IPS DF 4.7 (cell line): ENCODE measurements at regions not wholly inside any gene's neighbourhood (a gene's known extent, or its start where the extent isn't known, plus 50 kb on each side); places are given as distances from the start of the nearest gene placed in this dataset.
"Not testable (repeated sequence)": the region's sequence is repeated elsewhere in the genome, so short reads cannot be mapped to it uniquely, and the experiment has no call there.

Source experiments
- DNase-seq: peaks from one replicate; pipeline ENCODE4 v3.0.0-alpha.2; 2013; ENCODE audit warnings: low spot score; ENCODE audit errors: extremely low read depth

DNA sequence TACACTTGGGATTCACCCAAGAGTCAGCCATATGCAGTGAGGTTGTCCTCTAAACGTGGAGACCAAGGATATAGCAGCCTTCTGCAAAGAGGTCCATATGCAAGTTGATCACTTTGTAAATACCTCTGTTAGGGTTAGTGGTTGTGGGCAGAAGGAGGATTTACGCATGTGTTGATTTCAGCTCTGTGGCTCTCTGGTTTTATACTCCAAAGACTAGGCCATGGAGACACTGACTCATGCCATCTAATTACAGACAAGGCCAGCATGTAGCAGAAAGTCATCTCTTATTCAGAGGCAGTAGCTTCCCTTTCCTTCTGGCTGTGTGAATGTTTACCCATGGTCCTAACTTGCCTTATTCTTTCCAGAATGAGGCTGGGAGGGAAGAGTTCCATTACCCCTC, 140.9 kb upstream of the GOLGA6L4 start:
- not testable (repeated sequence) for DNase-seq

DNA sequence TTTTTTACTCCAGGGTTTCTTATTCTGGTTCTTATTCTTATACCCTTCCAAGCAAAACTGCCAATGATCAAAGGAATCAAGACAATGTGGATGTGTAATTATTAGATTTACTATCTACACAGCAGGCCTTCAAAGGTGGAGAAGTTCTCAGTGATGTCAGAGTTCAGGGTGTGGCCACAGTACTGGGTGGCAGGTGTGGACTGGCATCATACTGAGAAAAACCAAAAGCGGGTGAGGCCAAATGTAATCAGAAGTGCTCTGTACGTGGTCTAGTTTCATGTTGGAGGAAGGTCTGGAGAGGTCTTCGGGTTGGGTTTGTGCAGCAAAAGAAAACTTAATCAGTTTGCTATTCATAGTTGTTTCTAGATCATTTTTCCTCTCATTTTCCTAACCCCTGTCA, 138.5 kb upstream of the GOLGA6L4 start:
- not testable (repeated sequence) for DNase-seq

DNA sequence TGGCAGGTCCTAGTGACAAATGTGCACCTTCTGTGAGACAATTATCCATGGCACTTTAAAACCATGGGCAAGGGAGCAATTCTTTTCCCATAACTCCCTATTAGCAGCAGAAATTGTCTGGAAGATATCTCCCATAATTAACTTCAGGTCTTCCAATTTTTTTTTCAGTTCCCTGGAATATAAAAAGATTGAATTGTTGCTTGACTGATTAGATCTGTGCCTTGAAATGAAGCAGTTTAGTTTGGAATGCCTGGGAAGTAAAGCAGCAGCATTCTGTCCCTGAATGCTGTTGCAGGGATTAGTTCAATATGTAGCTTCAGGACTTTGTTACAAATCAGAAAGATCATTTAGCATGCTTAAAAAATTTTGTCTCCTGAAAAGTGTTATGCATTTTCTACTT, 137.0 kb upstream of the GOLGA6L4 start:
- no peak for DNase-seq

DNA sequence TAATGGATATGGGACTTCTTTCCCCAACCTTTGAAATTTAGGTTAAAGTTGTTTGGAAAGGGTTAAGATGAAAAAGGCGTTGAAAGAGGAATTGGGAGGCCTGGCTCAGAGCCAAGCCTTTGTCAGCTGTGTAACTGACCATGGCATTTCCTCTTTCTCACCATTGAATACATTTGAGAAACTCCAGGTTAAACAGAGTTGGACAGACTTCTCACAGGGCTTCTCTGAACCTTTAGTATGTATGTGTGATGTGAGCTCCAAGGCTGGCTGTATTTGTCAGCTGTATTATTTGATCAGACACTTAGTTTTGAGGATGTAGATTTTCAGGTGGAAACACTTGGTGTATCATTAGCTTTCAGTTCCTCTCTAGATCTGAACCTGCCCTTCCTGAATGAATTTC, 136.4 kb upstream of the GOLGA6L4 start:
- no peak for DNase-seq

DNA sequence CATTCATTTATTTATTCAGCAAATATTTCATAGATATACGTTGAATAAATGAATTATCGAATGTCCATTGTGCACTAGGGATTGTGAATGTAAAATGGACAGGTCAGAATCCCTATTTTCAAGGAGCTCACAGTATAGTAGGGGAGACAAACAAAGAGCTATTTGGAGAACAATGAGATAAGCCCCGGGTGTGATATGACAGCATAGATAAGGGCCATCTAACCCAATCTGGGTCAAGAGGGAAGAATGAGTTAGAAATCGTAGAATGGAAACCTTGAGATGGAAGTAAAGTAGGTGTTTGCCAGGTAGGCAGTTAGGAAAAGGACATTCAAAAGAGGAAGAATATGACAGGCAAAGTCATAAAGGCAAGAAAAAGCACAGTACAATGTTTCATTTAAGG, 132.2 kb upstream of the GOLGA6L4 start:
- DNase-seq, result no peak

DNA sequence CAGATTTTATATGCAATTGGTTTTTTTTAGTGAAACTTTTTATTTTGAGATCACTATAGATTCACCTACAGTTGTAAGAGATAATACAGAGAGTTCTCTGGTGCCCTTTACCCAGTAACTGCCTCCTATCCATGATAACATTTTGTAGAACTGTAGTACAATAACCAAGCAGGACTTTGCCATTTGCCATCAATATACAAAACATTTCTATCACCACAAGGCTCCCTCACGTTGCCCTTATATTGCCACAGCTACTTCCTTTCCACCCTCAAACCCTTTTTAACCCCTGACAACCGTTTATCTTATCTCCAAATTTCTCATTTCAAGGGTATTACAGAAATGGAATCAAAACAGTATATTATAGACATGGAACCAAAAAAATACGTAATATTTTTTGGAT, 130.7 kb upstream of the GOLGA6L4 start:
- no peak for DNase-seq

DNA sequence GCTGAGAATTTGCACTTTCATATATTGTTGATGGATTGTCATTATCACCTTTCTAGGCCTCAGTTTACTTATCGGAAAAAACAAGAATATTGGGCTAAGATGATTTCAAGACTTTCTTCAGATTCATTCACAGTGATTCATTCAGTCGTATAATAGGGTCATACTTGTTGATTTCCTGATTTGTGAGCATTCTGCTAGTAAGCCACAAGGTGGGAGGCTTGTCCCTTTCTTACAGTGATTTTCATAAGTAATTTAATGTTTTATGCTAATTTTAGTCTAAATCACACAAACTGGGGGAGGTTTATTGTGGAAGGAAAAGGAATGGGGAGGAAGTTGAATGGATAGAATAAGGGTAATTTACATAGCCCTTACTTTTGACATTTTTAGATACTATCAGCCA, 126.8 kb upstream of the GOLGA6L4 start:
- no peak for DNase-seq

DNA sequence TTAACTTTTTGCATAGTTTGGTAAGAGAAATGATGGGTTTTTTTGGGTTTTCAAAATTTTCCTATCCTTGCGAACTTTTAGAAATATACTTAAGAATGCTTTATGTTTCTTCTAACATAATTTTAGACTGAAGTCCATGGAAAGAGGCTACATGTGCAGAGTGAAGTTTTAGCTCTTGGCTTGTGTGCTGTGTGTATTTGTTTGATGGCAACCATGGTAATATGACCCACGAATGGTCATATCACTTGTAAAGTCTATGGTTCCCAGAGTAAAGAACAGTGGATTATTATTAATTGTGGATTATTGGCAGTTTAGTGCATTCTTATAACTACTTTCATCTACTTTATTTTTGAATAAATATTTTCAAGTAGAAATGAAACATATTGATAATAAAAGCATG, 124.0 kb upstream of the GOLGA6L4 start:
- no peak for DNase-seq

DNA sequence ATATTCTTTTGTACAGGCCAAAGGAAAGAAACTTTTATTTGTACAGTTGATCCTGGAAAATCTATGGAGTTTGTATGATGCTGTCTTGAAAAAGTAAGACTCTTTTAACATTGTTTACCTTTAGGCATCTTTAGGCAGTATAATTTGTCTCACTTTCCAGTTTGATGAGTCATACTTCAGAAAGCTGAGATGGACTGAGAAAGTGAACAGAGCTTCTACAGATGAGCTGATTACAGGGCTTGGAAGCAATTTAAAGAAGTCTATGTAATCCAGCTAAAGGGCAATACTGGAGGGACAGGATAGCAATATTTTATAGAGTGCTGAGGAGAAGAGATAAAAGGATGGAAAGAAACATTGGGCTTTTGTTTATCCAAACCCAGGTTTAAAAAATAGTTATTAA, 123.5 kb upstream of the GOLGA6L4 start:
- no peak for DNase-seq

DNA sequence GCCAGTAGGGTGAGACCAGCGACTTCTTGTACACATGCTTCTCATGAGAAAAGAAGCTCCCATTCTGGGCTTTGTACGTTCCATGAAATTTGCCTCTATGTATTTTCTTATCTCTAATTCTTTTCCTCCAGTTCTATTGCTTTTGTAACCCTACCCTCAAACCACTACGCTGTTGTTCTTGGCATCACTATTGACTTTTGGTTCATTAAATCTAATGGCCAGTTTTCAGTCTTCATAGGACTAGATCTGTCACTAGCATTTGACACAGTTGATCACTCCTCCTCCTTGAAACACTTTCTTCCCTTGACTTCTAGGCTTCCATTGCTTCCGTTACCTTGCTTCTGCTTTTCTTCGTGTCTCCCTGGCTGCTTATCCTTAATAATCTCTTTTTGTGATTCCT, 121.7 kb upstream of the GOLGA6L4 start:
- DNase-seq, result no peak

DNA sequence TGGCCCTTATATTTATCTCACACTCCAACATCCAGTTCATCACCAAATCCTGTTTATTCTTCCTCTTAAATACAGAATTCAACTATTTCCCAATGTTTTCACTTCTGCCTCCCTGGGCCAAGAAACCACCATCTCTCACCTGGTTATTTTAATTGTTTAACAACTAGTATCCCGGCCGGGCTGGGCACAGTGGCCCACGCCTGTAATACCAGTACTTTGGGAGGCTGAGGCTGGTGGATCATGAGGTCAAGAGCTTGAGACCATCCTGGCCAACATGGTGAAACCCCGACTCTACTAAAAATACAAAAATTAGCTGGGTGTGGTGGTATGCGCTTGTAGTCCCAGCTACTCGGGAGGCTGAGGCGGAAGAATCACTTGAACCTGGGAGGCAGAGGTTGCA, 120.9 kb upstream of the GOLGA6L4 start:
- not testable (repeated sequence) for DNase-seq

DNA sequence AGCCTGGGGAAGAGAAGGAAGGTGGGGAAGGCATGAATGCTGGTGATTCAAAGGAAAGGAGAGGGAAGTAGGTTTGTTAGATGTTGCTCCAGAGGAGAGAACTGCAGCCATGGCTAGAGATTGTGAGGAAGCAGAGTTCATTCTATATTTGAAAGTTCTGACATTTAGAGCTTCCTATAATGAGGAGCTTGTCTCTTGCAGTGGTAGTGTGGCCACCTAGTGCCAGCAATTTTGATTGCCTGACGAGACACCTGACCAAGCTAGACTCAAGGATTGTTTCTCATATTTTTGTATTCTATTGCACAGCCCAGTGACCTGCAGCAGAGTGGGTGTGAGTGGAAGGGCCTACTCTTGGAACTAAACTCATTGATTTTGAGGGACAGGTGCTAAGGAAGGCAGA, 116.2 kb upstream of the GOLGA6L4 start:
- not testable (repeated sequence) for DNase-seq

DNA sequence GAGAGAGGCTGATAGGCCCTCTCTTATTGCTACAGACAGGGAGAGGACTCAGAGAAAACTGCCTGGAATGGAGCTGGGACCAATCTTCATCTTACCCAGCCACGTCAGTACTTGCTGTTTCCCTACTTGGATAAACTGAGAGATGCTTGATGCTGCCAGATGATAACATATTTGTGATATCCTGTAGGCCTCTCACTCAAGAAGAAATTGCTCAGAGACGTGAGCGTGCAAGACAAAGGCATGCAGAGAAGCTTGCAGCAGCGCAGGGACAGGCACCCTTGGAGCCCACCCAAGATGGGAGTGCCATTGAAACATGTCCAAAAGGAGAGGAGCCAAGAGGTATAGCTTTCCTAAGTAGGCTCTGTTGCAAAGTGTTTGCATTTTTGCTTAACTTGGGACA, 114.7 kb upstream of the GOLGA6L4 start:
- not testable (repeated sequence) for DNase-seq

DNA sequence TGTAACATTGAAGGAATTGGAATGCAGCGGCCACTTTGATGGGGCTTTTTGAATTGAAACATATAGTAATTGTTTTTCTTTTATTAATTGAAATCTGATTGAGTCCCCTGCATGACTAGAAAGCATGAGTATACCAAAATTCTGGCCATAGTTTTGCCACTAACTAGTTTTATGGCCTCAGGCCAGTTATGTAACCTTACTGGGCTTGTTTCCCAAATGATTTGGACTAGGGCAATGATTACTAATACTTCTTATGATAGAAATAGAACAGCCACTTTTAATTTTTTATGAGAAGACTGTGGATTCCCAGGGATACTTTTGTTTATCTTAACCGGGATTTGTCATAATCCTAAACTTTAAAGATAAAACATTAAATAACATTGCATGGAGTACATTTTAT, 106.9 kb upstream of the GOLGA6L4 start:
- DNase-seq, result not testable (repeated sequence)

DNA sequence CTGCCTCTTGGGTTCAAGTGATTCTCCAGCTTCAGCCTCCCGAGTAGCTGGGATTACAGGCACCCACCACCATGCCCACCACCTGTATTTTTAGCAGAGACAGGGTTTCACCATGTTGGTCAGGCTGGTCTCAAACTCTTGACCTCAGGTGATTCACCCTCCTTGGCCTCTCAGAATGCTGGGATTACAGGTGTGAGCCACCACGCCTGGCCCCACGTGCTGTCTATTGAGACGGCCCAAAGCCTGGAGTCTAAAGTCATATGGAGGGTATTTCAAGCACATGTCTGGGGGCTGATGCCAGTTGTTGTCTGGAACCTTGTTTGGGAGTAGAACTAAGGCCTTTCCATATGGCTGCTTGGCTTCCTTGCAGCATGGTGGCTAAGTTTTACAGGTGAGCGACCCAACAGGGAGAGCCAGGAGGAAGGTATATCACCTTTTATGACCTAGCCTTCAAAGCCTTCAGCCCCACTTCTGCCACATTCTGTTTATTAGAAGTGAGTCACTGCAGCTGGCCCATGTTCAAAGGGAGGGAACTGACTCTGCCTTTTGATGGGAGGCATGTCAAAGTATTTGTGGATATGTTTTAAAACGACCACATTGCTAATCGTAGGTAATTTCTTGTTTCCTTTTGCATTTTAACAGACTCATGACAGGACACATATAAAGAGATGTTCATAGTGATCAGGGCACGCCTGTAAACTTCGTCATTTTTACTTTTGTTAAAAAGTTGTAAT, 105.3 kb upstream of the GOLGA6L4 start:
- not testable (repeated sequence) for DNase-seq

DNA sequence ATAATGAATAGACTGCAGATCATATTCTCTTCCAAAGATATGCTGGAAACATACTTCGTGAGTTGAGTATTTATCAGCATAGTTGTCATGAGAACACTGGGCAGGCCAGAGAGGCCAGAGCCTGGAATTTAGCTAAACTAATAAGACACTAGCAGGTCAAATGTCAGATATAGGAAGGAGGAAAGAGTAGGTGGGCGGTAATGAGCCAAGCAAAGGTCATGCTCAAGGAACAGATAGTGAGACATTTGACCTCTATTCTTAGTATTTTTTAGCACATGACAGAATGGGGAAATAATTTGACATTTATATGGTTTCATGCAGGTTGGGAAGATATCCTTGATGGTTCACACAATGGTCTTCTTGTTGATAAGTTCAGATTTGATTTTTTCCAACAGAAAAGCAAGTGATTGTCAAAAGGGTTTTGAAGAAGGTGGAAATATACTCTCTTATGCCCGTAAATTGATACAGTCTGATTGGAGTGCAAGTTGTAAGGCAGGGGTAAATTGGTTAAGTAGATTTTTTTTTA, 99.6 kb upstream of the GOLGA6L4 start:
- not testable (repeated sequence) for DNase-seq

DNA sequence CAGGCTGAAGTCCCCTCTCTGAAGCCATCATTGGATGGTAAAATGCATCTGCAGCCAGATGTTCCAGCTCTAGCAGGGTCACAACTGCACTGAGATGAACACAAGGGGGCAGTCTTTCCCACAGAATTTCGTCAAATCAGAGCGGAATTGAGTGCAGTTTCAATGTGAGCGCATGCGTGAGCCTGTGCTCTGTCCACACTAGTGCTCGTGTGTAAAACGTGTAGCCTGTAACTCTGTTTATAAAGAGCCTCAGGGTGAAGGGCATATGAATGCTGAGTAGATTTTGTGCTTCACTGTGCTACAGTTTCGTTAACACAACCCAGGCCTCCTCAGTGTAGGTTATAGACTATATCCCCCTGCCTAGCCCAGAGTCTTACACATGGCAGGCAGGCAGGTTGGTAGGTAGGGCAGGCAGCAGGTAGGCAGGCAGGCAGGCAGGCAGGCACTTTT, 92.7 kb upstream of the GOLGA6L4 start:
- peak; percentile 87 for DNase-seq

DNA sequence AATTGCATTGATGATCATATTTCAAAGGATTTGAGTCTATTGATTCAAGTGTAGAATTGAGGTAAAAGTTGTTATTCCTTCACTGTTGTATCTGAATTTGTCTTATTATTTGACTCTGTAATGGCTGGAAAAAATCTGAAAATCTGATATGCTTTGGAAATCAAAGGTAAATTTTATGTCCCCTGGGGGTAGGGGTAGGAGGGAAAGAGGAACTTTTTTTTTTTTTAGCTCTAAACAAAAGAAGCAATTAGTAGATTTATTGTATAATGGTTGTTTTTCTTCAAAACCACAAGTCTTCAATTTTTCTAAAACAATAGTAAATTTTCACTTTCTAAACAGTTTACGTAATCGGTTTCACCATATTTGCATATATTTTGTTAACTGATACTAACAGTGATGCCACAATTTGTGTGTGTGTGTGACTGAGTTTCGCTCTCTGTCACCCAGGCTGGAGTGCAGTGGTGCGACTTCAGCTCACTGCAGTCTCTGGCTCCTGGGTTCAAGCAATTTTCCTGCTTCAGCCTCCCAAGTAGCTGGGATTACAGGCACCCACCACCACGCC, 91.7 kb upstream of the GOLGA6L4 start:
- no peak for DNase-seq

DNA sequence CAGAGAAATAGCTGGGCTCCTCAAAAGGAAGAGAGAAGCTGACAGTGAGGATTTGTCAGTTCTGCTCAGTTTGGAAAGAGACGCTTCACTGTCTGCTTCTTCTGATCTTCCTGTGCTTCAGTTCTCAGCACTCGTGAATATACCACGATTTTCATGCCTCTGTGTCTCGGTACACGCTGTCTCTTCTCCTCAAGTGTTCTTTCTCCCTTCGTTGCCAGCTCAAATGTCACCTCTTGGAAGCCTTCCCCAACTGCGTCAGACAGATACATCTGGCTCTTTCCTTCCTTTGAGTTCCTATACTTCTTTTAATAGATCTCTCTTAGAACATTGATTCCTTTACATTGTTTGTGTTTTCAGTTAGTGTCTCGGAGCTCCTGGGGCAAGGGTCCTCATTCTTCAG, 90.6 kb upstream of the GOLGA6L4 start:
- DNase-seq, result not testable (repeated sequence)

DNA sequence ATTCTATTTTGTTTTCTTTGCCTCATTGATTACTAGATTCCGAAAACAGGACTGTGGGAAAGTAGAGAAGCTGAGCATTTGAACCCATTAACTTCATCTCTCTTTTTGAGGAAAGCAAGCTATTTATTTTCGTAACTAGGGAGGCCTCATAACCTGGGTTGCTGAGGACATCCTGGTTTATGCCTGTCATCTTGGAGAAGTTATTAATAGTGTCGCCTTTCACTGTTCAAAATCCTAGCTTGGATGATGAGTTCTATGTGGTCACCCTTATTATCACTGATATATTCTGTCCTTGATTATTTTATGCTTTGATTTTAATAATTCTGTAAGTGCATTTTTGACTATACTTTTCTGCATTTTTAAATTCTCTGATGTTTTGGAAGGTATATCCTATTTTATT, 89.3 kb upstream of the GOLGA6L4 start:
- not testable (repeated sequence) for DNase-seq

DNA sequence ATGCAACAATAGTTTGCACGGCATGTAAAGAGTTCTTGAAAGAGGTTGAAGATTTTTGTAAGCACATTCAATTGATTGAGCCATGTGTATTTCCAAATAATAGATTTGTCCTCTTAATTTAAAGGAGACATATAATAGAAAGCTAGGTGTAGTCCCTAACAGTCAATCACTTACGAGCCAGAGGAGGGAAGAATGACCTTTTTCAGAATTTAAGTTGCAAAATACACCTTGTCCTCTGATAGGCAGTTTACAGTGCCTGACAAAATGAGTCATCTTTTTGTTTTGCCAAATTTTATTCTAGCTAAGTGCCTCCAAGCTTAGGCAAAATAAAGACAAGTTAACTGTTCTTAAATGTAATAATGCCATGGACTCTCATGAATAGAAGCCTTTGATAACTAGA, 88.3 kb upstream of the GOLGA6L4 start:
- not testable (repeated sequence) for DNase-seq

DNA sequence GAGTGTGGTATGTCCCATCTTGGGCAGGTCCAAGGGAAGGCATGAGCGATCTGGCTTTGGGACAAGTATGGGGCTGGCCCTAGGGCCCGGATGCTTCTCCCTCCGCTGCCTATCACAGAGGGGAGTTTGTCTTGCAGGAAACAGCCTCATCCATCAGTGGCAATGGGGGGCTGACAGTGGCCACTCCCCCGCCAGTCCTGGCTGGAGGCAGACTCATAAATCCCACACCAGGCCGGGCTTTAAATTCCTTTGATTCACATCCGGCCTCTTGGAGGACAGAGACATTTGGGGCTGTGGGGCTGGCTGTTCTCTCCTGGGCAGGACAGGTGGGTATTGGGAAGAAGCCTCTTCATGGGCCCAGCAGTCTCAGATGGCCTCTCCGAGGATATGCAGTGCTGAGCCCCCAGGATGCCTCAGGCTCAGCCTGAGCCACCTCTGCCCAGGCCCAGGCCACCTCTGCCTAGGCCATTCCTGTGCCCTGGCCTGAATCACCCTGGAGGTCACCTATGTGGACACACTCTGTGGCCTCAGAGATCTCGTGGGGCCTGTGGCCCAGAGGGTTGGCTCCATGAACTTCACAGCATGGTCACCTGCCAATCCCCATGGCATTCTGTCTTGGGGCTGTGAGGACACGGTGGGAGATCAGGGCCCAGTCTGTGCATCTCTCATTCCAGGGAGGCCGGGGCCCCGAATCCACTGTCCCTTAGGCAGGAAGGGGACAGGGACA, 84.2 kb upstream of the GOLGA6L4 start:
- DNase-seq, result no peak
